SK-N-SH (cell line): ENCODE measurements at regions not wholly inside any gene's neighbourhood (a gene's known extent, or its start where the extent isn't known, plus 50 kb on each side); places are given as distances from the start of the nearest gene placed in this dataset.

ENCODE experiments used
- EZH2phosphoT487 ChIP-seq: fragments of 200-600 bp; sonication (generic); IDR thresholded peaks from 2 replicates; pipeline ENCODE4 v1.6.1; 2017; ENCODE audit warnings: low read depth, mixed run types, mild to moderate bottlenecking, antibody characterized with exemption, moderate library complexity, borderline replicate concordance
- MAX ChIP-seq: IDR thresholded peaks from 2 replicates; pipeline ENCODE4 v1.4.0; 2012; ENCODE audit warnings: low read depth
- MXI1 ChIP-seq: IDR thresholded peaks from 2 replicates; pipeline ENCODE4 v1.6.1; 2012; ENCODE audit warnings: mild to moderate bottlenecking, low read depth, low read length, improper control_type of control experiment
- POLR2AphosphoS5 ChIP-seq: IDR thresholded peaks from 2 replicates; pipeline ENCODE4 v1.6.1; 2012; ENCODE audit warnings: low read depth, low read length
- RAD21 ChIP-seq: IDR thresholded peaks from 2 replicates; pipeline ENCODE4 v1.6.1; 2012; ENCODE audit warnings: mild to moderate bottlenecking, low read length
- RFX5 ChIP-seq: IDR thresholded peaks from 2 replicates; pipeline ENCODE4 v1.6.1; 2012; ENCODE audit warnings: mild to moderate bottlenecking, improper control_type of control experiment, low read length
- TAF1 ChIP-seq: IDR thresholded peaks from 2 replicates; pipeline ENCODE4 v1.6.1; 2012; ENCODE audit warnings: low read depth, mild to moderate bottlenecking, low read length, moderate library complexity, borderline replicate concordance
- USF1 ChIP-seq: IDR thresholded peaks from 2 replicates; pipeline ENCODE4 v1.4.0; 2012; ENCODE audit warnings: low read depth, borderline replicate concordance
- YY1 ChIP-seq: IDR thresholded peaks from 2 replicates; pipeline ENCODE4 v1.4.0; 2012; ENCODE audit warnings: low read depth, mild to moderate bottlenecking
- TF ChIP-seq, protein P1 (sequence below): fragments of 200-600 bp; sonication (generic); IDR thresholded peaks from 2 replicates; pipeline ENCODE4 v1.6.1; 2017; ENCODE audit warnings: antibody characterized with exemption, mild to moderate bottlenecking, moderate library complexity

- no peak for TF ChIP-seq MXI1
- no peak for TF ChIP-seq YY1
- TF ChIP-seq RFX5, result no peak
- no peak for TF ChIP-seq RAD21
- TF ChIP-seq, protein P1, sequence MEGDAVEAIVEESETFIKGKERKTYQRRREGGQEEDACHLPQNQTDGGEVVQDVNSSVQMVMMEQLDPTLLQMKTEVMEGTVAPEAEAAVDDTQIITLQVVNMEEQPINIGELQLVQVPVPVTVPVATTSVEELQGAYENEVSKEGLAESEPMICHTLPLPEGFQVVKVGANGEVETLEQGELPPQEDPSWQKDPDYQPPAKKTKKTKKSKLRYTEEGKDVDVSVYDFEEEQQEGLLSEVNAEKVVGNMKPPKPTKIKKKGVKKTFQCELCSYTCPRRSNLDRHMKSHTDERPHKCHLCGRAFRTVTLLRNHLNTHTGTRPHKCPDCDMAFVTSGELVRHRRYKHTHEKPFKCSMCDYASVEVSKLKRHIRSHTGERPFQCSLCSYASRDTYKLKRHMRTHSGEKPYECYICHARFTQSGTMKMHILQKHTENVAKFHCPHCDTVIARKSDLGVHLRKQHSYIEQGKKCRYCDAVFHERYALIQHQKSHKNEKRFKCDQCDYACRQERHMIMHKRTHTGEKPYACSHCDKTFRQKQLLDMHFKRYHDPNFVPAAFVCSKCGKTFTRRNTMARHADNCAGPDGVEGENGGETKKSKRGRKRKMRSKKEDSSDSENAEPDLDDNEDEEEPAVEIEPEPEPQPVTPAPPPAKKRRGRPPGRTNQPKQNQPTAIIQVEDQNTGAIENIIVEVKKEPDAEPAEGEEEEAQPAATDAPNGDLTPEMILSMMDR, result no peak
- TF ChIP-seq USF1, result no peak
- TF ChIP-seq POLR2AphosphoS5, result no peak
- TF ChIP-seq TAF1, result no peak
- TF ChIP-seq MAX, result no peak
- no peak for TF ChIP-seq EZH2phosphoT487
Observed at GRCh38 chr5:2251298-2251697, 368.6 kb upstream of the IRX4 start.
